RWPE2 (cell line): ENCODE measurements at regions not wholly inside any gene's neighbourhood (a gene's known extent, or its start where the extent isn't known, plus 50 kb on each side); places are given as distances from the start of the nearest gene placed in this dataset.

ENCODE experiments used
- ATAC-seq: fragments of 200-7000 bp; cut with Tn5 transposase; 3 replicates; pipeline ENCODE4 v1.9.1; 2021; ENCODE audit warnings: low read depth
- DNase-seq: peaks from one replicate; pipeline ENCODE4 v3.0.0-alpha.2; 2020; ENCODE audit warnings: low spot score
- H3K27ac ChIP-seq: fragments of 450-650 bp; 2 replicates; pipeline ENCODE4 v1.5.1; 2017; ENCODE audit warnings: mild to moderate bottlenecking; ENCODE audit not compliant: poor library complexity, severe bottlenecking
- H3K27me3 ChIP-seq: fragments of 250-450 bp; sonication (Bioruptor Pico); 2 replicates; pipeline ENCODE4 v1.5.1; 2021; ENCODE audit warnings: mild to moderate bottlenecking, moderate library complexity; ENCODE audit not compliant: insufficient read depth, poor library complexity, severe bottlenecking
- H3K36me3 ChIP-seq: fragments of 250-450 bp; sonication (Bioruptor Pico); 2 replicates; pipeline ENCODE4 v1.5.1; 2020; ENCODE audit warnings: low read depth, mild to moderate bottlenecking, moderate library complexity
- H3K4me1 ChIP-seq: fragments of 250-450 bp; sonication (Bioruptor Pico); 2 replicates; pipeline ENCODE4 v1.5.1; 2021; ENCODE audit warnings: mild to moderate bottlenecking, moderate library complexity; ENCODE audit not compliant: insufficient read depth, poor library complexity, severe bottlenecking
- H3K4me3 ChIP-seq: fragments of 250-450 bp; sonication (Bioruptor Pico); 2 replicates; pipeline ENCODE4 v1.5.1; 2021; ENCODE audit warnings: mild to moderate bottlenecking, moderate library complexity; ENCODE audit not compliant: severe bottlenecking
- H3K9me3 ChIP-seq: fragments of 250-450 bp; sonication (Bioruptor Pico); 2 replicates; pipeline ENCODE4 v1.5.1; 2021; ENCODE audit warnings: mild to moderate bottlenecking, moderate library complexity; ENCODE audit not compliant: severe bottlenecking
- CTCF ChIP-seq: fragments of 450-650 bp; IDR thresholded peaks from one replicate; pipeline ENCODE4 v1.5.1; 2017; ENCODE audit warnings: mild to moderate bottlenecking, moderate library complexity; ENCODE audit not compliant: poor library complexity, severe bottlenecking

GRCh38 chr12:123066384-123066710, 84.5 kb downstream of the PITPNM2 start:
- no peak overlapping the region for H3K27ac ChIP-seq
- no peaks in the 10 kb centered on the region for H3K9me3 ChIP-seq
- H3K4me3 ChIP-seq = no peak overlapping the region
- TF ChIP-seq CTCF = no peak
- ATAC-seq (no peak), DNase-seq (no peak)
- H3K27me3 ChIP-seq = no peaks in the 10 kb centered on the region
- H3K4me1 ChIP-seq = peaks cover 19% of the 10 kb centered on the region
- no peaks in the 10 kb centered on the region for H3K36me3 ChIP-seq

GRCh38 chr12:123065676-123066383, 85.1 kb downstream of the PITPNM2 start:
- no peak overlapping the region for H3K4me3 ChIP-seq
- H3K4me1 ChIP-seq = peaks cover 18% of the 10 kb centered on the region
- no peak for DNase-seq
- no peak overlapping the region for H3K27ac ChIP-seq
- no peaks in the 10 kb centered on the region for H3K9me3 ChIP-seq
- no peak for ATAC-seq
- no peaks in the 10 kb centered on the region for H3K36me3 ChIP-seq
- TF ChIP-seq CTCF = no peak
- no peaks in the 10 kb centered on the region for H3K27me3 ChIP-seq

GRCh38 chr12:123064885-123065619, 84.6 kb downstream of the ARL6IP4 start:
- no peak for DNase-seq
- no peak overlapping the region for H3K27ac ChIP-seq

GRCh38 chr12:123064366-123064765, 83.9 kb downstream of the ARL6IP4 start:
- ATAC-seq = no peak

More at GRCh38 chr12:123064885-123065619, 84.6 kb downstream of the ARL6IP4 start:
- Histone ChIP-seq H3K27me3 (no peaks in the 10 kb centered on the region), H3K36me3 (no peaks in the 10 kb centered on the region), H3K4me3 (no peak overlapping the region), H3K9me3 (no peaks in the 10 kb centered on the region), H3K4me1 (peaks cover 13% of the 10 kb centered on the region)
- ATAC-seq = no peak
- TF ChIP-seq CTCF = no peak

More at GRCh38 chr12:123064366-123064765, 83.9 kb downstream of the ARL6IP4 start:
- DNase-seq = no peak
- Histone ChIP-seq H3K9me3 (no peaks in the 10 kb centered on the region), H3K27ac (no peak overlapping the region), H3K36me3 (no peaks in the 10 kb centered on the region), H3K4me3 (no peak overlapping the region), H3K27me3 (no peaks in the 10 kb centered on the region), H3K4me1 (peaks cover 13% of the 10 kb centered on the region)
- TF ChIP-seq CTCF = no peak
